NCI-H748 treated with DMSO at 0.1 percent for 48 hours (cell line): ENCODE measurements at regions not wholly inside any gene's neighbourhood (a gene's known extent, or its start where the extent isn't known, plus 50 kb on each side); places are given as distances from the start of the nearest gene placed in this dataset.
A peak's percentile ranks its signal among the peaks of the same experiment; 100 is the strongest.
"Not testable (repeated sequence)": the region's sequence is repeated elsewhere in the genome, so short reads cannot be mapped to it uniquely, and the experiment has no call there.

Experiments
- DNase-seq: peaks from one replicate; lab custom pipeline; 2025; lab: John Stamatoyannopoulos, UW

GRCh38 chr4:159939681-159940080 is 836.8 kb downstream of the RAPGEF2 start:
- not testable (repeated sequence) for DNase-seq

GRCh38 chr4:159941076-159941475 is 838.2 kb downstream of the RAPGEF2 start:
- no peak for DNase-seq

- DNase-seq, result no peak
These were observed 841.6 kb downstream of the RAPGEF2 start for GRCh38 chr4:159944477-159944876.

DNA sequence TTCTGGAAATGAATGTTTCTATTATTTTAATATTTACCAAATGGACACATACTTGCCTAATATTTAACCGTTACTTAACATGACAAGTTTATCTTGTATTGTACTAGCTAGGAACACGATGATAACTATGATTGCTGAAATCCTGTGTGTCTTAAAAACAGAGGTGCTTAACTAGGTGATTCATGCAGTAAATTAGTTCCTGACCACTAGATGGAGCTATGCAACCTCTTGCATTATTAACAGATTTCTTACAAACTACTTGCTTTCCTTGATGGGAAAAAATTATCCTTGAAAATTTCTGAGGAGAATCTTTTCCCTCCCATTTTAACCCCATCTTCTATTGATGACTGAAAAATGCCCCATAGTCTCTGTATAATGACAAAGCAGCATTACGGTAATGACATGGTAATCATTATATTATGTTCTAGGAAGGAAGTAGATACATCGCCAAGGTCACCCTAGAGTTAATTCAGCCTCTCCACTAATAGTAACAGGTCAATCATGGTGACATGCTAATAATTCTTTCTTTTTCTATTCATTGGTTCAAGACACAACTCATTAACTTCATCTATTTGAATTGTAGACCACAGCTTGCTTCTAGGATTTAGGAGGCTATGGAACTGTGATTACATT is 844.2 kb downstream of the RAPGEF2 start:
- peak; percentile 38 for DNase-seq

- no peak for DNase-seq
These were observed 847.8 kb downstream of the RAPGEF2 start for GRCh38 chr4:159950707-159951106.

- no peak for DNase-seq
These were observed 863.9 kb downstream of the RAPGEF2 start for GRCh38 chr4:159966746-159967145.

DNA sequence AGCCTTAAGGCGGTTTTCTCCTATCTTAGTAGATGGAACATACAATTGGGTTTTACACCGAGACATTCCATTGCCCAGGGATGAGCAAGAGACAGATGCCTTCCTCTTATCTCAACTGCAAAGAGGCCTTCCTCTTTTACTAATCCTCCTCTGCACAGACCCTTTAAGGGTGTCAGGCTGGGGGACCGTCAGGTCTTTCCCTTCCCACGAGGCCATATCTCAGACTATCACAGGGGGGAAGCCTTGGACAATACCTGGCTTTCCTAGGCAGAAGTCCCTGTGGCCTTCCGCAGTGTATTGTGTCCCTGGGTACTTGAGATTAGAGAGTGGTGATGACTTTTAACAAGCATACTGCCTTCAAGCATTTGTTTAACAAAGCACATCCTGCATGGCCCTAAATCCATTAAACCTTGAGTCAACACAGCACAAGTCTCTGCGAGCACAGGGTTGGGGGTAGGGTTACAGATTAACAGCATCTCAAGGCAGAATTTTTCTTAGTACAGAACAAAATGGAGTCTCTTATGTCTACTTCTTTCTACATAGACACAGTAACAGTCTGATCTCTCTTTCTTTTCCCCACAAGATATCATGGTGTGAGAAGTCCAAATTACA is 874.1 kb downstream of the RAPGEF2 start:
- DNase-seq, result not testable (repeated sequence)

GRCh38 chr4:159977907-159978617 is 875.2 kb downstream of the RAPGEF2 start:
- DNase-seq, result no peak

DNA sequence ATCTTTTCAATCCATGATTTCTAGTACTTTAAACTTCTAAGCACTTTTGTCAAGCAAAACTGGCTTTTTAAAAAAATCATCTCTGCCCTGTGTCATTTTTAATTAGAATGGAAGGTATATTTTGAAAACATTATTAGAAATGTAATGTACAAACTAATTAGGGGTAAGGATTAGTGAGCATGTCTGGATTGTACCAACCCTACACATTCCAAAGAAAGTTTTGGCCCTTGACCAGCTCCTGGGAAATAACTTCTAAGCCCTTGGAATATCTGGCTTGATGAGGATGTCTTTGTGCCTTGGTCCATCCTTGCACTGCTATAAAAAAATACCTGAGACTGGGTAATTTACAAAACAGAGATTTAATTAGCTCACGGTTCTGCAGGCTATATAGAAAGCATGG is 876.5 kb downstream of the RAPGEF2 start:
- no peak for DNase-seq

- DNase-seq, result no peak
These were observed 877.1 kb downstream of the RAPGEF2 start for GRCh38 chr4:159979953-159980352.

DNA sequence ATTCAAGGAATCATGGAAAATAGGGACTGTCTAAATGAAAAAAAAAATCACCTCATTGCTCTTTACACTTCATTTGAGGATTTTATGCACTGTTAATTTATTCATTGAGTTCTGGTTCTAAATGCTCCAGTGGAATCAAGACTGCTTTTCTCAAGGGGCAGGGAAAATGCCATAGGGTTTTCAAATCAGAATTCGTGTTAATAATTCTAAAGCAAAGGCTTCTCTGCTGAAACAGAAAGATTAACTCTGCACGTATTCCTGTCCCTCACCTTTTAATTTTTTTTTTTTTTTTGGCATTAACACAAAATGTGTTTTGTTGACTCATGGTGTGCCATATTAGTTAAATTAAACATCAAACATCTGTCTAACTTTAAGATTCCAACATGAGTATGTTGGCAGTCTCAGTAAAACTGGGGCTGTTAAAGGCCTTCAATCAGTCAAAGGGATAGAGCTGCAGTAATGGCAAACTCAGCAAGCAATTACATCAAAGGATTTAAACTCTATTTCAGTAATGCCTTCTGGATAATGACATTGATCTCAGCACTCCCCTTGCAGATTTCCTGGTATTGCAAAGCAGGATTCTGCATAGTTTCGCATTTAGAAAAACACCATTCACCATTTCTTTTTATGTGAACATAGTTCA is 878.1 kb downstream of the RAPGEF2 start:
- no peak for DNase-seq

DNA sequence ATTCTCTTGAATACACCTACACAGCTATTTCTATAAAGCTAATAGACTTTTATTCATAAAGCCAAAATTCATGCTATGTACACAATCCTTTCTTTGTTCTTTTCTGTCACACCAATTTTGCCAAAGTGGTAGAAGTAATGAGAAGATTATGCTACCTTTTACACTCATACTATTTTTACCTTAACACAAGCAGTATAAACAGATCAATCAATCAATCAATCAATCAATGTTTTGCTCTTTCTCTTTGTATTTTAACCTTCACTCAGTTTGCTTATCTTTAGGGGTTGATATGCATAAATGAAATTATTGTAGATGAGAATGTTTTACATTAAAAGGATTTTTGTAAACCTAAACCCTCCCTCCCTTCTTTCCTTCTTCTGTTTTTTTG is 878.6 kb downstream of the RAPGEF2 start:
- DNase-seq, result no peak

DNA sequence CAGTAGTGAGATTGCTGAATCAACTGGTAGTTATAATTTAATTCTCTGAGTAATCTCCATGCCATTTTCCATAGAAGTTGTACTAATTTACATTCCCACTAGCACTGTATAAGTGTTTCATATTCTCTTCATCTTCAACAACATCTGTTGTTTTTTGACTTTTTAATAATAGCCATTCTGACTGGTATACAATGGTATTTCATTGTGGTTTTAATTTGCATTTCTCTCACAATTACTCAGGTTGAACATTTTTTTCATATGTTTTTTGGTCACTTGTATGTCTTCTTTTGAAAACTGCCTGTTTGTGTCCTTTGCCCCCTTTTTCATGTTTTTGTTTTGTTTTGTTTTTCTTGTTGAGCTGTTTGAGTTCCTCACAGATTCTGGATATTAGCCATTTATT is 880.2 kb downstream of the RAPGEF2 start:
- no peak for DNase-seq

- no peak for DNase-seq
These were observed 907.0 kb downstream of the RAPGEF2 start for GRCh38 chr4:160009656-160010493.

DNA sequence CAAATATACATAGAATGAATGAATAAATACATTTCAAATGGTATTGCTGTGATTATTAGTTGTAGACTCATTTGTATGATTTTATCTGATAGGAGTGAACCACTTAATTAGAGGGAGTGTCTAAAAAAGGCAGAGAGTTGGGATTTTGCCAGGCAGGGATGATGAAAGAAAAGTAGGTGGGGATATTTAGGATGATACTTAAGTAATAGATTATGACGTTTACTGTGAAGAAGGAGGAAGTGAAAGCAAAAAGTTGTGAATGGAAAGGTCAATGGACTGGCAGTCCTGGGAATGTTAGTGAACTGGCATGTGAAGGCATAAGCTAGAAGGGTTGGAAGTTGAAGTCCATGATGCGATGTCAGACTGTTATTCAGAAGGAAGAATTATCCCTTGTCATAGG is 917.1 kb downstream of the RAPGEF2 start:
- DNase-seq, result no peak

- DNase-seq, result no peak
These were observed 917.9 kb downstream of the RAPGEF2 start for GRCh38 chr4:160020804-160021203.

DNA sequence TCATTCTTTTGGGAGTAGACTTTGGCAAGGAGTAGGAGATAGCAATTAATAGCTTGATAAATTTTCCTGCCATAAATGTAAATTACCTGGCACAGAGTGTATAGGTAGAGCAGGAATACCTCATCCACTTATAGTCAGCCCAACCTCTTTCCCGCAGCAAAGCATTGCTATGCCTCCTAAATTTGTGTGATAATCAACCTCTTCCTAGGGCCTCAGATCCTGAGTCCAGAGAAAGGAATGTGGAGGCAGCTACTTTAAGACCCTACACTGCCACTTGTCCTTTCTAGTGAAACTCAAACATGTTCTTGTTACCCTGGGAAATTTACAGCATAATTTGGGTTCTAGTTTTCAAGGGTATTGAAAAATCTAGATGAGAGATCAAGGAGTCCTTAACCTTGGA is 919.0 kb downstream of the RAPGEF2 start:
- DNase-seq, result no peak

GRCh38 chr4:160026721-160027120 is 923.8 kb downstream of the RAPGEF2 start:
- no peak for DNase-seq

DNA sequence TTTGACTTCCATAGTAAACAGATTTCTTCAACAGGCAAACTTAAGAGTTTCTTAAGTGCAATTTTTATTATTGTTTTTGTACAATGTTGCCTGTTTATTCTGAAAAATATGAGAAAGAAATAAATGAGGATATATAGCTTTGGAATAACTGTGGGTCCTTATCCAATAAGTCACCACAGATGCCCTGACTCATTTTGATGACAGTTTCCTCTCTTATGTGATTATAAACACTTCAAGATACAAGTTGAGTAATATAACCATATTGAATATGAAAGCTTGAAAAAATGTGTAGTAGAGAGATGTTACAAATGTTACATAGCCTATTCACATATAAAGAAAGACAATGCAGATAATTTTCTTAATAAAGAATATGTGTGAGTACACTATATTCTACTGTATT is 931.6 kb downstream of the RAPGEF2 start:
- no peak for DNase-seq

- no peak for DNase-seq
These were observed 935.7 kb downstream of the RAPGEF2 start for GRCh38 chr4:160038615-160039014.

GRCh38 chr4:160044693-160045092 is 941.8 kb downstream of the RAPGEF2 start:
- DNase-seq, result peak; percentile 42
